Left ventricle myocardium inferior (tissue), 1 donor: ENCODE measurements at regions not wholly inside any gene's neighbourhood (a gene's known extent, or its start where the extent isn't known, plus 50 kb on each side); places are given as distances from the start of the nearest gene placed in this dataset.

Experiments
- DNase-seq: peaks from one replicate; pipeline ENCODE4 v3.0.0-alpha.2; 2020
- H3K27ac ChIP-seq: fragments of 200-600 bp; replicated peaks from 2 replicates; pipeline ENCODE4 v1.8.0; 2021
- H3K27me3 ChIP-seq: fragments of 200-600 bp; 2 replicates; pipeline ENCODE4 v1.8.0; 2021; ENCODE audit warnings: low read depth
- H3K36me3 ChIP-seq: fragments of 200-600 bp; 2 replicates; pipeline ENCODE4 v1.8.0; 2021
- H3K4me1 ChIP-seq: fragments of 200-600 bp; 2 replicates; pipeline ENCODE4 v1.8.0; 2021
- H3K4me3 ChIP-seq: fragments of 200-600 bp; 2 replicates; pipeline ENCODE4 v1.8.0; 2021; ENCODE audit warnings: mild to moderate bottlenecking, moderate library complexity
- H3K9me3 ChIP-seq: fragments of 200-600 bp; replicated peaks from 2 replicates; pipeline ENCODE4 v1.8.0; 2021
- CTCF ChIP-seq: fragments of 200-600 bp; IDR thresholded peaks from 2 replicates; pipeline ENCODE4 v1.8.0; 2021; ENCODE audit warnings: antibody characterized with exemption, mild to moderate bottlenecking, borderline replicate concordance
- intact Hi-C: fragments of 100-400 bp; cut with micrococcal nuclease; formaldehyde crosslinking; loops from one replicate; pipeline ENCODE4 v1.11.0; 2022
- donor health status: DM: no; HTN: yes; CAD: no; lungs with severe emphysema.

DNA sequence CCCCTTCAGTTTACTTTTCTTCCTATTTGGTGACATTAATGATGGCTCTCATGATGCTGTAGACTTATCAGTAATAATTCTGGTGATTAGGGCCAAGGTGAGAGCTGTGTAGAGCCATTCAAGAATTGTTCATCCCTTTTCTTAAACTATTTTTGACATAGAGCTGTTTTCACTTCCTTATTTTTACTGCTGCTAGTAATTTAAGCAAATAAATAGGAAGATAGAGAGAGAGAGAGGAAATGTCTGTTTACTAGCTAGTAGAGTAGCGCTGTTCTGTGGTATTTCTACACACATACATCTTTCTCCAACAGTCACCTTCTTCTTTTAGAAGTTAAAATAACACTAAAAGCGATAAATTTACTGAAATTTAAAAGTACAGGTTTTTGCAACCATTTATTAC is 678.0 kb upstream of the ZP4 start:
- no peaks in the 10 kb centered on the region for H3K36me3 ChIP-seq
- H3K4me3 ChIP-seq, result no peak overlapping the region
- no peaks in the 10 kb centered on the region for H3K4me1 ChIP-seq
- no peak overlapping the region for H3K27ac ChIP-seq
- no peak for DNase-seq
- intact Hi-C loops, result no loop called here
- TF ChIP-seq CTCF, result no peak
- no peaks in the 10 kb centered on the region for H3K9me3 ChIP-seq
- H3K27me3 ChIP-seq, result no peaks in the 10 kb centered on the region

DNA sequence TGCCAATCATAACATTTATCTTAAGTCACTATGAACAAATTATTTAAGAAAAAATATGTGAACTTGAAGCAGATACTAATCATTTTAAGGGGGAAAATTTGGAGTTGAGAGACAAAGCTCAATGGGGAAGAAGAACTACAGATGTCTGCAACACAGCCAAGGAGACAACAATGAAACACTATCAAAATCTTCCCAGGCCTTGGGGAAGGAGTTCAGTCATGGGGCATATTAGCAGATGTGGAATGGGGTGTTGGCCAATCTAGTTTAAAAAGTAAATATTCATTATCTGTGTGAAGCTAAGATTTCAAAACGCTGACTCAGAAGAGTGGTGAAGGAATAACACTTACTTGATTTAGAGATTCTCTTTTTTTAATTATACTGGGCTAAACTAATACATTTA is 671.6 kb upstream of the ZP4 start:
- H3K4me3 ChIP-seq, result no peak overlapping the region
- no peak for TF ChIP-seq CTCF
- H3K27me3 ChIP-seq, result no peaks in the 10 kb centered on the region
- no peaks in the 10 kb centered on the region for H3K36me3 ChIP-seq
- H3K4me1 ChIP-seq, result no peaks in the 10 kb centered on the region
- no peak overlapping the region for H3K27ac ChIP-seq
- peaks cover 4% of the 10 kb centered on the region for H3K9me3 ChIP-seq
- intact Hi-C loops, result no loop called here
- no peak for DNase-seq

DNA sequence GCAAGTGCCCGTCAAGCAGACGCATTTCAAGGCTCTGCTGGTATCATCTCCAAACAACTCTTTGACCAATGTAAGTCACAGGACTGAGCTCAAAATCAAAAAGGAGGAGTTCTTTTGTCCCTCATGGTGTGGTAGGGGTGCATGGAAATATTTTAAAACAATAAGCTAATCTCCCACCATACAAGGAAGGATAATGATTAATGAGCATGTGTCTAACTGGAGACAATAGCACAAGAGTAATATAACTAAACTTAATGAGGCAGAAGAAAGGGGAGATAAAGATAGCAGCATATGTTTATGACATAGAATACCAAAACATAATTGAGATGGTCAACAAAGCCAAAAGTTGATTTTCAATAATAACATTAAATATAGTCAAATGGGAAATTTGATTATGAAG is 668.0 kb upstream of the ZP4 start:
- Histone ChIP-seq H3K4me3 (no peak overlapping the region), H3K27ac (no peak overlapping the region), H3K4me1 (no peaks in the 10 kb centered on the region), H3K9me3 (peaks cover 4% of the 10 kb centered on the region), H3K27me3 (no peaks in the 10 kb centered on the region), H3K36me3 (no peaks in the 10 kb centered on the region)
- TF ChIP-seq CTCF, result no peak
- DNase-seq, result no peak
- intact Hi-C loops, result no loop called here

DNA sequence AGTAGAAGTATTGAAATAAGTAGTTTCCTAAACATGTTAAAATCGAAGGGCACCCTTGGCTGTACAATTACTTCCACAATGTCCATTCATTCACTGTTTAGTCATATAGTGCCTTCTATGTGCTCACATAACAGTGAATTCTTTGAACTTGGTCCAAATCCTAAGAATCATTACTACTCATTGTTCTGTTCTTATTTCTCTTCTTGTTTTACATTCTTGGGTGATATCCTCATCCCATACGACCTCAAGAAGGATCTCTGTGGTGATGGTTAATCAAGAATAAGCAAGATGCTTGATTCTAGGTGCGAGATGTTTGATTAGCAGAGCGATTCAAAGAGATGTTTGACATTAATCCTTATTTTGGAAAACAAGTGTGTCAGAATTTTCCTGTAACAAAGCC is 667.4 kb upstream of the ZP4 start:
- intact Hi-C loops, result no loop called here
- H3K36me3 ChIP-seq, result no peaks in the 10 kb centered on the region
- H3K4me1 ChIP-seq, result no peaks in the 10 kb centered on the region
- H3K4me3 ChIP-seq, result no peak overlapping the region
- no peaks in the 10 kb centered on the region for H3K27me3 ChIP-seq
- no peak for TF ChIP-seq CTCF
- DNase-seq, result no peak
- no peak overlapping the region for H3K27ac ChIP-seq
- peaks cover 4% of the 10 kb centered on the region for H3K9me3 ChIP-seq

GRCh38 chr1:238552271-238552670 is 661.5 kb upstream of the ZP4 start:
- peaks cover 4% of the 10 kb centered on the region for H3K9me3 ChIP-seq
- H3K27me3 ChIP-seq, result no peaks in the 10 kb centered on the region
- no peaks in the 10 kb centered on the region for H3K36me3 ChIP-seq
- TF ChIP-seq CTCF, result no peak
- H3K27ac ChIP-seq, result no peak overlapping the region
- no peaks in the 10 kb centered on the region for H3K4me1 ChIP-seq
- DNase-seq, result no peak
- H3K4me3 ChIP-seq, result no peak overlapping the region
- intact Hi-C loops, result no loop called here

GRCh38 chr1:238549137-238549536 is 658.4 kb upstream of the ZP4 start:
- H3K27ac ChIP-seq, result no peak overlapping the region
- intact Hi-C loops, result no loop called here
- H3K9me3 ChIP-seq, result peaks cover 23% of the 10 kb centered on the region
- H3K4me1 ChIP-seq, result no peaks in the 10 kb centered on the region
- TF ChIP-seq CTCF, result no peak
- H3K27me3 ChIP-seq, result no peaks in the 10 kb centered on the region
- no peak overlapping the region for H3K4me3 ChIP-seq
- H3K36me3 ChIP-seq, result no peaks in the 10 kb centered on the region
- DNase-seq, result no peak
